BJ (cell line): ENCODE measurements at regions not wholly inside any gene's neighbourhood (a gene's known extent, or its start where the extent isn't known, plus 50 kb on each side); places are given as distances from the start of the nearest gene placed in this dataset.

Source experiments
- CTCF ChIA-PET: fragments of 350-600 bp; formaldehyde crosslinking; extraction: SDS; loops from one replicate; lab custom pipeline; 2021; ENCODE audit warnings: antibody characterized with exemption, inconsistent platforms; lab: Yijun Ruan, JAX
- POLR2A ChIA-PET: fragments of 300-600 bp; sonication (Branson Sonifier 250); formaldehyde crosslinking; extraction: SDS; loops from one replicate; lab custom pipeline; 2021; ENCODE audit warnings: antibody characterized with exemption; lab: Charles Lee
- DNase-seq: peaks from one replicate; pipeline ENCODE4 v3.0.0-alpha.2; 2011; ENCODE audit warnings: low read depth
- H3K27me3 ChIP-seq: 2 replicates; pipeline ENCODE4 v1.6.0; 2011; ENCODE audit warnings: low read length; ENCODE audit not compliant: control insufficient read depth, insufficient read depth
- H3K36me3 ChIP-seq: 2 replicates; pipeline ENCODE4 v1.5.1; 2011; ENCODE audit warnings: low read length; ENCODE audit not compliant: control insufficient read depth, insufficient read depth
- H3K4me3 ChIP-seq: 2 replicates; pipeline ENCODE4 v1.5.1; 2011; ENCODE audit warnings: low read depth, mild to moderate bottlenecking, control low read depth, low read length
- CTCF ChIP-seq: IDR thresholded peaks from 2 replicates; pipeline ENCODE4 v1.5.1; 2011; ENCODE audit warnings: low read depth, mild to moderate bottlenecking, control low read depth, inconsistent platforms, low read length, moderate library complexity; ENCODE audit not compliant: insufficient read depth

- ChIA-PET POLR2A (no interaction called here), CTCF (no interaction called here)
- no peak for TF ChIP-seq CTCF
- no peaks in the 10 kb centered on the region for H3K36me3 ChIP-seq
- H3K27me3 ChIP-seq, result no peaks in the 10 kb centered on the region
- no peak for DNase-seq
- no peak overlapping the region for H3K4me3 ChIP-seq
Measured at GRCh38 chr13:57858376-57858775, 226.8 kb downstream of the PCDH17 start.

GRCh38 chr13:57862879-57863278, 231.3 kb downstream of the PCDH17 start:
- H3K27me3 ChIP-seq, result no peaks in the 10 kb centered on the region
- H3K4me3 ChIP-seq, result no peak overlapping the region
- TF ChIP-seq CTCF, result no peak
- ChIA-PET POLR2A (no interaction called here), CTCF (no interaction called here)
- H3K36me3 ChIP-seq, result no peaks in the 10 kb centered on the region
- no peak for DNase-seq

- ChIA-PET POLR2A (no interaction called here), CTCF (no interaction called here)
- H3K36me3 ChIP-seq, result no peaks in the 10 kb centered on the region
- no peaks in the 10 kb centered on the region for H3K27me3 ChIP-seq
- no peak for TF ChIP-seq CTCF
- H3K4me3 ChIP-seq, result no peak overlapping the region
- DNase-seq, result no peak
Measured at GRCh38 chr13:57865600-57866294, 234.2 kb downstream of the PCDH17 start.

GRCh38 chr13:57874530-57874929, 243.0 kb downstream of the PCDH17 start:
- no peaks in the 10 kb centered on the region for H3K36me3 ChIP-seq
- ChIA-PET POLR2A (no interaction called here), CTCF (no interaction called here)
- no peak for DNase-seq
- no peaks in the 10 kb centered on the region for H3K27me3 ChIP-seq
- no peak for TF ChIP-seq CTCF
- H3K4me3 ChIP-seq, result no peak overlapping the region

GRCh38 chr13:57877601-57878000, 246.1 kb downstream of the PCDH17 start:
- CTCF ChIA-PET, result no interaction called here
- TF ChIP-seq CTCF, result no peak

More at GRCh38 chr13:57877601-57878000, 246.1 kb downstream of the PCDH17 start:
- no peak overlapping the region for H3K4me3 ChIP-seq
- POLR2A ChIA-PET, result no interaction called here
- H3K27me3 ChIP-seq, result no peaks in the 10 kb centered on the region
- no peak for DNase-seq
- no peaks in the 10 kb centered on the region for H3K36me3 ChIP-seq
